IMR-90 (cell line): ENCODE measurements at regions not wholly inside any gene's neighbourhood (a gene's known extent, or its start where the extent isn't known, plus 50 kb on each side); places are given as distances from the start of the nearest gene placed in this dataset.

Experiments used
- ATAC-seq: fragments of 200-7000 bp; cut with Tn5 transposase; 2 replicates; pipeline ENCODE4 v1.9.1; 2020; ENCODE audit warnings: low read depth, mild to moderate bottlenecking, moderate library complexity
- BruUV-seq: library from RNA; stranded (reverse); fragments of 400-500 nt; replicated peaks from 2 replicates; lab custom pipeline; 2021; lab: Mats Ljungman, UMichigan
- CTCF ChIA-PET: fragments of 300-600 bp; formaldehyde crosslinking; extraction: SDS; loops from one replicate; lab custom pipeline; 2021; ENCODE audit warnings: antibody characterized with exemption; lab: Yijun Ruan, JAX
- POLR2A ChIA-PET: fragments of 300-600 bp; sonication (Branson Sonifier 250); formaldehyde crosslinking; loops from one replicate; lab custom pipeline; 2022; ENCODE audit warnings: antibody characterized with exemption; ENCODE audit not compliant: unreplicated experiment; lab: Charles Lee
- DNase-seq: peaks from one replicate; pipeline ENCODE4 v3.0.0; 2013
- H2AFZ ChIP-seq: replicated peaks from 2 replicates; pipeline ENCODE3; 2013; ENCODE audit warnings: low read length, mild to moderate bottlenecking; ENCODE audit not compliant: poor library complexity
- H2AK5ac ChIP-seq: 2 replicates; pipeline ENCODE4 v1.6.1; 2013; ENCODE audit warnings: low read depth, low read length, inconsistent platforms
- H2AK9ac ChIP-seq: replicated peaks from 2 replicates; pipeline ENCODE3; 2013; ENCODE audit warnings: mild to moderate bottlenecking, low read depth, low read length, moderate library complexity; ENCODE audit not compliant: poor library complexity
- H2BK120ac ChIP-seq: 2 replicates; pipeline ENCODE4 v1.6.1; 2013; ENCODE audit warnings: low read depth, low read length, inconsistent platforms
- H2BK15ac ChIP-seq: 3 replicates; pipeline ENCODE4 v1.6.1; 2013; ENCODE audit warnings: low read depth, low read length, inconsistent platforms
- H2BK20ac ChIP-seq: 2 replicates; pipeline ENCODE4 v1.6.1; 2013; ENCODE audit warnings: low read depth, mild to moderate bottlenecking, inconsistent platforms, low read length, moderate library complexity
- H2BK5ac ChIP-seq: 2 replicates; pipeline ENCODE4 v1.6.1; 2013; ENCODE audit warnings: mild to moderate bottlenecking, low read depth, low read length, inconsistent platforms; ENCODE audit not compliant: poor library complexity, severe bottlenecking
- H3K14ac ChIP-seq: replicated peaks from 2 replicates; pipeline ENCODE4 v1.6.1; 2013; ENCODE audit warnings: low read depth, low read length, inconsistent platforms
- H3K18ac ChIP-seq: 2 replicates; pipeline ENCODE4 v1.6.1; 2013; ENCODE audit warnings: low read depth, low read length, control low read depth
- H3K23ac ChIP-seq: 2 replicates; pipeline ENCODE4 v1.6.1; 2013; ENCODE audit warnings: low read depth, low read length, inconsistent platforms
- H3K27ac ChIP-seq: 2 replicates; pipeline ENCODE4 v1.5.1; 2013; ENCODE audit warnings: mild to moderate bottlenecking, control low read depth, low read length; ENCODE audit not compliant: insufficient read depth
- H3K27me3 ChIP-seq: 2 replicates; pipeline ENCODE4 v1.6.1; 2013; ENCODE audit warnings: low read length; ENCODE audit not compliant: control insufficient read depth, insufficient read depth
- H3K36me3 ChIP-seq: 2 replicates; pipeline ENCODE4 v1.6.1; 2013; ENCODE audit warnings: low read length, mixed read lengths; ENCODE audit not compliant: control insufficient read depth, insufficient read depth
- H3K4ac ChIP-seq: 2 replicates; pipeline ENCODE4 v1.6.1; 2013; ENCODE audit warnings: low read depth, low read length, inconsistent platforms
- H3K4me1 ChIP-seq: 2 replicates; pipeline ENCODE4 v1.6.1; 2013; ENCODE audit warnings: low read length, mixed read lengths; ENCODE audit not compliant: control insufficient read depth, insufficient read depth
- H3K4me2 ChIP-seq: 2 replicates; pipeline ENCODE4 v1.6.1; 2013; ENCODE audit warnings: low read depth, mild to moderate bottlenecking, control low read depth, low read length, moderate library complexity
- H3K4me3 ChIP-seq: 2 replicates; pipeline ENCODE4 v1.5.1; 2013; ENCODE audit warnings: low read depth, mild to moderate bottlenecking, control low read depth, low read length, moderate library complexity; ENCODE audit not compliant: insufficient read depth
- H3K56ac ChIP-seq: 2 replicates; pipeline ENCODE4 v1.6.1; 2013; ENCODE audit warnings: low read length, inconsistent platforms; ENCODE audit not compliant: insufficient read depth; ENCODE audit errors: extremely low read depth
- H3K79me1 ChIP-seq, 2 experiments: 2 replicates each; pipeline ENCODE4 v1.6.1; 2013; ENCODE audit warnings: low read length in 2 of 2, inconsistent platforms in 1 of 2, low read depth in 1 of 2
- H3K9ac ChIP-seq: 2 replicates; pipeline ENCODE4 v1.6.1; 2013; ENCODE audit warnings: low read depth, low read length, control low read depth
- H3K9me1 ChIP-seq: 2 replicates; pipeline ENCODE4 v1.6.1; 2013; ENCODE audit warnings: low read length, inconsistent platforms; ENCODE audit not compliant: insufficient read depth
- H3K9me3 ChIP-seq: 2 replicates; pipeline ENCODE4 v1.6.1; 2013; ENCODE audit warnings: low read length; ENCODE audit not compliant: control insufficient read depth, insufficient read depth
- H4K20me1 ChIP-seq: 2 replicates; pipeline ENCODE4 v1.6.1; 2013; ENCODE audit warnings: low read length, inconsistent platforms; ENCODE audit not compliant: insufficient read depth
- H4K5ac ChIP-seq: 2 replicates; pipeline ENCODE4 v1.6.1; 2013; ENCODE audit warnings: mild to moderate bottlenecking, low read depth, low read length, control low read depth
- H4K8ac ChIP-seq, 2 experiments: 2 replicates each; pipeline ENCODE4 v1.6.1; 2013; ENCODE audit warnings: low read depth in 2 of 2, low read length in 2 of 2, control low read depth in 1 of 2, inconsistent platforms in 1 of 2
- H4K91ac ChIP-seq: 2 replicates; pipeline ENCODE4 v1.6.1; 2013; ENCODE audit warnings: low read depth, low read length, inconsistent platforms; ENCODE audit not compliant: insufficient read depth
- CHD1 ChIP-seq: IDR thresholded peaks from 2 replicates; pipeline ENCODE4 v1.6.1; 2012; ENCODE audit warnings: low read depth, low read length, improper control_type of control experiment
- ELK1 ChIP-seq: fragments of 150-350 bp; IDR thresholded peaks from 2 replicates; pipeline ENCODE4 v1.6.1; 2016; ENCODE audit warnings: low read depth, mild to moderate bottlenecking, low read length, moderate library complexity, borderline replicate concordance
- MAFK ChIP-seq: IDR thresholded peaks from 2 replicates; pipeline ENCODE4 v1.6.1; 2012; ENCODE audit warnings: low read depth, low read length, improper control_type of control experiment
- MAZ ChIP-seq: IDR thresholded peaks from 2 replicates; pipeline ENCODE4 v1.6.1; 2012; ENCODE audit warnings: low read depth, mild to moderate bottlenecking, low read length, improper control_type of control experiment, moderate library complexity, borderline replicate concordance
- RAD21 ChIP-seq: IDR thresholded peaks from 2 replicates; pipeline ENCODE4 v1.6.1; 2012; ENCODE audit warnings: low read length, improper control_type of control experiment
- WGBS, 2 experiments: methylation state at CpG; one replicate each; pipeline versions ENCODE4 v1.1.5 to v1.1.7; 2013; ENCODE audit warnings: missing lambda C conversion rate in 2 of 2; ENCODE audit not compliant: insufficient read length in 1 of 2; ENCODE audit errors: extremely low coverage in 2 of 2; 5-methylcytosine and 5-hydroxymethylcytosine counted together
- dilution Hi-C: fragments of 300-500 bp; cut with HindIII; formaldehyde crosslinking; loops from one replicate; pipeline ENCODE4 v1.14.3; 2018; ENCODE audit warnings: low sequenced_read_pairs; ENCODE audit not compliant: unreplicated experiment
- in situ Hi-C: fragments of 300-500 bp; cut with MboI; formaldehyde crosslinking; loops from 3 replicates; pipeline ENCODE4 v1.14.3; 2019; ENCODE audit warnings: low sequenced_read_pairs, inconsistent platforms, mixed read lengths
- intact Hi-C: fragments of 100-400 bp; cut with micrococcal nuclease; formaldehyde crosslinking; loops from 2 replicates; pipeline ENCODE4 v1.10.0; 2022

GRCh38 chr3:193873426-193874201 lies 262.3 kb upstream of the HES1 start:
- Histone ChIP-seq H2BK5ac (no peak overlapping the region), H3K56ac (no peak overlapping the region), H2BK15ac (no peak overlapping the region), H3K9ac (no peak overlapping the region), H4K91ac (no peak overlapping the region), H3K18ac (no peak overlapping the region), H3K4me2 (no peak overlapping the region), H4K20me1 (peaks cover 5% of the 10 kb centered on the region; the same call in 1 of the 2 replicates), H2BK20ac (no peak overlapping the region), H4K5ac (no peak overlapping the region), H3K4ac (no peak overlapping the region; the same call in 1 of the 2 replicates), H2AFZ (peak overlapping the region; percentile 46), H3K4me3 (no peak overlapping the region), H3K9me3 (no peaks in the 10 kb centered on the region), H3K9me1 (peaks cover 18% of the 10 kb centered on the region), H3K27ac (no peak overlapping the region), H2AK5ac (peak overlapping the region; percentile 16; the same call in 1 of the 2 replicates), H3K36me3 (no peaks in the 10 kb centered on the region), H2AK9ac (no peak overlapping the region), H3K23ac (no peak overlapping the region), H4K8ac (no peak overlapping the region), H3K27me3 (peaks cover 8% of the 10 kb centered on the region), H3K4me1 (peaks cover 13% of the 10 kb centered on the region), H3K79me1 (no peaks in the 10 kb centered on the region), H2BK120ac (peak overlapping the region; percentile 71), H3K14ac (0 out of 2 replicates have a peak overlapping the region, but pooled peaks have one; percentile 14)
- ATAC-seq (no peak), DNase-seq (no peak)
- CTCF ChIA-PET, result no interaction called here
- BruUV-seq, result no TSS peak
- dilution Hi-C loops (no loop called here), intact Hi-C loops (no loop called here), in situ Hi-C loops (no loop called here)
- POLR2A ChIA-PET, result no interaction called here
- WGBS, 2 experiments, result no CpG with 5 or more reads among the region's 8 CpGs
- TF ChIP-seq ELK1 (no peak), RAD21 (no peak), CHD1 (no peak), MAFK (no peak), MAZ (no peak)
